CD4-positive, alpha-beta T cell treated with Interleukin-12 subunit alpha and Interleukin-12 subunit beta, for 1 hour (primary cell): ENCODE measurements at regions not wholly inside any gene's neighbourhood (a gene's known extent, or its start where the extent isn't known, plus 50 kb on each side); places are given as distances from the start of the nearest gene placed in this dataset.
"Not testable (repeated sequence)": the region's sequence is repeated elsewhere in the genome, so short reads cannot be mapped to it uniquely, and the experiment has no call there.

Experiments used
- DNase-seq: peaks from one replicate; pipeline ENCODE4 v3.0.0-alpha.2; 2020

DNA sequence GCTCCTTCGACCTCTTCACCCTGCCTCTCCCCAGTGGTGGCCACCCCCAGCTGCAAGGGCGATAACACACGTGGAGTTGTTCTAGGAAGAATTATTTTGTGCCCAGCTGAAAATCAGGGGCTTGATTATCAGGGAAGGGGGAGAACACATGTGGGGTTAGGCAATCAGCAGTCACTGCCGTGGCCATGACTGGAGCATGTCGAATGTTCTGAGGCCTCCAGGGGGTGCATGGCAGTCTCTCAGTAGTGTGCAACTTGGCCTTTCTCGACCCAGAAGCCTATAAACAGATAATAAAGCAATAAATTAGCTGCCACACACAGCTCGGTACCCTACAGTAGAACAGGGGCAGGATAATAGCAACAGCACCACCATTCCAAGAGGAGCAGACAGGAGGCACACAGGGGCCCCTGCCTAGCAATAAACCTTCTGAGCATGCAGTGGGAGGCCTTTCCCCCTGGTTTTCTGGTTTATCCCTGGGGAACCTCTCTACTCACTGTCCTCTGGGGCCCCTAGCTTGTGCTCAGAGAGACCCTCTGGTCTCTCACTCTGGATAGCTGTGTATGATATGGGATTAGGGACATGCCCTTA, 308.2 kb upstream of the PLGLB2 start:
- not testable (repeated sequence) for DNase-seq

DNA sequence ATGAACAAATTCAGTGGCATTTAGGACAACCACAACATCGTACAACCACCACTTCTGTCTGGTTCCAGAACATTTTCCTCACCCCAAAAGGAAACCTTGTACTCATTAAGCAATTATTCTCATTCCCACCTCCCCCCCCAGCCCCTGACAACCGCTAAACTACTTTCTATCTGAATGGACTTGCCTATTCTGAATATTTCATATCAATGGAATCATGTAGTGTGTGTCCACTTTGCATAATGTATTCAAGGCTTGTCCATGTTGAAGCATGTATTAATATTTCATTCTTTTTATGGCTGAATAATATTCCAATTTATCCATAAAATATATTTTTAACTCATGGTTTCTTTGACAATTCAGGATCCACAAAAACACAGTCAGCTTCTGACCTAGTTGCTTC, 307.2 kb upstream of the PLGLB2 start:
- not testable (repeated sequence) for DNase-seq

DNA sequence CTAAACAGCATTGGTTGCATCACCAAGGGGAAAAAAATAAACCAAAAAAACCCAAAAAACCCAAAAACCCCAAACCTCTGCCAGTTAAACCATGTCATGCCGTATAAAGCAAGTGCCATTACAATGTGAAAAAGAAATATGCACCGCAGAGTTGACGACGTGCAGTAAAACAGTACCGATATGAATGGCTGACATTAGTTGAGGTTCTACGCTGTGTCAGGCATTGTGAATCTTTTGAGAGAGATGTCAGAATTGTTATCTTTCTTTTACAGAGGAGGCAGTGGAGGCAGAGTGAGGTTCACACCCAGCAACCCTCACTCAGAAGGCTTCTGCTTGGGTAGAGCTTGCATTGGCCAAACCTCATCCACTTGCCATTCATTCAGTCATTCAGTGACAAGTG, 306.5 kb upstream of the PLGLB2 start:
- not testable (repeated sequence) for DNase-seq

DNA sequence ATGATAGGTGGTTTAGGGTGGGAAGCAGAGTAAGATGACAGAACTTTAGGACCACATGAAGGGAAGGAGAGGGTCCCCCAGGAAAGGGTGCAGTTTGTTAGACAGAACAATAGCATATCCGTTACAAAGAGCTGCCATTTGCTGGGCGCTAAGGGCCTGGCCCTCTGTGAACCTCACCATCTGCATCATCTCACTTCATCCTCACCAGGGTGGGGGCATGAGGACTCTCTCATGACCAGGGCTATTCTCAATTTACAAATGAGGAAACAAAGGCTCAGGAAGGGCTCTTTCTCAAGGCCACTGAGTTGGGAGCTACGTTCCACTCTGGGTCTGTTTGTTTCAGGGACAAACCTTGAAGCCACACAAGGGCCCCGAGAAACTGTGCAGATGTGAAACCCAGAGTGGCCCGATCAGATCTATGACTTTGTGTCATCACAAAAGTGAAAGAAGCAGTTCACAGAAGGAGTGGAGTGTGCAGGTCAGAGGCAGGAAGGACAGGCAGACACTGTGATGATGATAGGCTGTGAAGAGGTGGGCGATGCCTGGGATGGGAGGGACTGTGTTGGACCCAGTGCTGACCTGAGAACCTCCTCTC, 304.8 kb upstream of the PLGLB2 start:
- DNase-seq = peak; percentile 24

DNA sequence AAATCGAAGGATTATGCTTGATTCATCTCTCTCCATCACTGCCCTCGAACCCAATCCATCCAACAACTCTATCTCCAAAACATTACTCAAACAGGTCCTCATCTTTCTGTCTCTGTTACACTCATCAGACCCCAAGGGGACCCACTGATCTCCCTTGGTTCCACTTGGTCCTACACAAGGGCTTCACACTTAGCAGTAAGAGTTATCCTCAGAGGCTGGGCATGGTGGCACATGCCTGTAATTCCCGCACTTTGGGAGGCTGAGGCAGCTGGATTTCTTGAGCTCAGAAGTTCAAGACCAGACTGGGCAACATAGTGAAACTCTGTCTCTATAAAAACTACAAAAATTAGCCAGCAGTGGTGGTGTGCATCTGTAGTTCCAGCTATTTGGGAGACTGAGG, 302.9 kb upstream of the PLGLB2 start:
- DNase-seq = not testable (repeated sequence)

DNA sequence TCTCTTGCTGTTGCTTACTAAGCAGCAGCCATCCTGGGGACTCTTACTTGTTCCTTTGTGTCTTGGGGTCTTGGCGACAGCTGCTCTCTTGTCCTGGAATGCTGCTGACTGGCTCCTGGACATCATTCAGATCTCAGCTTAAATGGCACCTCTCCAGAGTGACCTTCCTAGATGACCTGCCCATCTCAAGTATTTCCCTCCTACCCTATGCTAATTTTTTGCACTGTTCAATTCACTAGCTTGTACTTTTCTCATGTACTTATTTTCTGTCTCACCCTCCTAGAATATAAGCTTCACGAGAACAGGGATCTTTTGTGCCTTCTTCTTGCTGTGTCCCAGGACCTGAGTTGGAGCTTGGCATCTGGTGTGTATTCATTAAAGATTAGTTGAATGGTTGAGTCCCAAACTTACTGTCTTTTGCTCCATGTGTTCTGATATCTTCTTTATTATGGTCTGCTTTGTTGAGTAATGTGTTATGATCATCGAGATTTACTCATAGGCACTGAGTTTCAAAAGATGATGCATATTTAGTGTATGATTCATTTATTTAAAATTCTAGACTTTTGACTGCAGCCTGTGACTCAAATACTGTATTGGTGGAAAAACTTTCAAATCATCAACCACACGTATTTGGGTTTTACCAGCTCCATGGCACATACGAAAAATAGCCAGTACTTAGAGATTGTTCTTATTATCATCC, 302.1 kb upstream of the PLGLB2 start:
- DNase-seq = not testable (repeated sequence)

DNA sequence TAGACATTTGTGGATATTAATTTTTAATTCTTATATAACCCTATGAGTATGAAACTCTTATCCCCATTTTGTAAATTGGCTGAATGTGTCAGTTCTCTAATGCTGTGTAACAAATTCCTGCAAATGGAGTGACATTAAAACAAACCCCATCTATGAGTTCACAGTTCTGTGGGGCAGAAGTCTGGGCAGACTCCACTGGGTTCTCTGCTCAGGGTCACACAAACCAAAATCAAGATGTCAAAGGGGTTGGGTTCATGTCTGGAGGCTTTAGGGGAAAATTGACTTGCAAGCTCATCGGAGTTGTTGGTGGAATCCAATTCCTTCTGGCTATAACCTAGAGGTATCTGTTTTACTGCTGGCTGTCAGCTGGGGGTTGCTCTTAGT, 301.6 kb upstream of the PLGLB2 start:
- DNase-seq = not testable (repeated sequence)

DNA sequence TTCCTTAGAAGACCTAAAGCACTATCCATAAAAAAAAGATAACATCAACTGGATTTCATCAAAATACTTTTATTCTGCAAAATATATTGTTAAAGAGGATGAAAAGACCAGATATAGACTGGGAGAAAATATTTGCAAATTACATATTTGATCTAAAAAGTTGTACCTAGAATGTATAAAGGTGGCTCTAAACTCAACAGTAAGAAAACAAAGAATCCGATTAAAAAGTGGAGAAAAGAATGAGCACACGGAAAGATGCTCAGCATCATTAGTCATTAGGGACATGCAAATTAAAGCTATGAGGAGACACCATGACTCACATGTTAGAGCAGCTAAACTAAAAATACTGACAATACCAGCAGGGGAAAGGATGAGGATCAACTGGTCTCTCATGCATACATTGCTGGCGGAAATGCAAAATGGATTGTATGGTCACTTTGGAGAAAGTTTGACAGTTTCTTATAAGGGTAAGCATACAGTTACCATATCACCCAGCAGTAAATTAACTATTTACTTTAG, 298.4 kb upstream of the PLGLB2 start:
- not testable (repeated sequence) for DNase-seq

DNA sequence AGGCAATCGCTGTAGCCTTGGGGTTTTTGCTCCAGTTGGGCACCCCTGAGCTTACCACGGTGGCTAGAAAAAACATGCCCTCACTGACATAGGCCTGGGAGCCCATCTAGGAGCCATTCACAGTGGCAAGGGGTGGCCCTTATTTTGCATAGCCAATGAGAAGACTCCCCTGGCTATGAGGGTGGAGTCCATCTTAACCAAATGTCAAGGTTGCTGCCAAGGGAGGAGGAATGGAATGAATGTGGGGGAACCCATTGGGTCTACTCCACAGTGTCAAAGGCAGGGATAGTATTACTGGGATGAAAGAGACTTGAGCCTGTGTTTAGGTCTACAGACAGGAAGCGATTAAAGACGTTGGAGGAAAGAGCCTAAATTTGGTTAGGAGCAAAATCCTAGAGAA, 295.7 kb upstream of the PLGLB2 start:
- not testable (repeated sequence) for DNase-seq

DNA sequence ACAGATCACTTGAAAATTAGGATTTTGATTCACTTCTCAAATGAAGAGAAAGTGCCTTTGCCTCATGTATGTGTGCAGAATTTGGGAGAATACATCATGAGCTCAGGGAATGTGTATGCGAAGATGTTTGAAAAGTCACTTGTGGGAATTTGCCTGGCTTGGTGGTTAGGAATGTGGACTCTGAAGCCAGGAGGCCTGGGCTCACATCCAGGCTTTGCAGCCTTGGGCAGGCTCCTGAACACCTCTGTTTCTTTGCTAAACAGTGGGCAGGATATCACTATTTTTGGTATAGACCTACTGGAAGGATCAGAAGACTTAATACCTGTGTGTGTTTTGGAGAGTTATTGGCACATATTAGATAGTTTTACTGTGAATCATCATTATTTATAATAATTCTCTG, 295.0 kb upstream of the PLGLB2 start:
- DNase-seq = not testable (repeated sequence)

DNA sequence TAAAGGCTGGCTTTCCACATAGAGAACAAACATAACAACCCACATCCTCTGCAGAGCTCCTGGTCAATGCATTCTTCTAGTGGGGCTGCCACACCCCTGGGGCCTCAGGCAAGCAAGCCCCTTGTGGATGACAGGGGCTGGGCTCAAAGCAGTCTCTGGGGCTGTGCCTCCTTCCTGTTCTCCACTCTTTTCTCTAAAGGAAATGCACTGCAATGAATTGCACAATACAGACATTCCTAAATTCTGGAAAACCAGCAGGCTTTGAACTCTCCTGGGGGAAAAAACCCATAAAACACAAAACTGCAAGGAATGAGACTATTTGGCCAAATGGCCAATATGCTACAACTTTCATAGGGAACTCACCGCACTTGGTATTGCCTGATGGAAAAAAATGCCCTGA, 293.9 kb upstream of the PLGLB2 start:
- DNase-seq = not testable (repeated sequence)

DNA sequence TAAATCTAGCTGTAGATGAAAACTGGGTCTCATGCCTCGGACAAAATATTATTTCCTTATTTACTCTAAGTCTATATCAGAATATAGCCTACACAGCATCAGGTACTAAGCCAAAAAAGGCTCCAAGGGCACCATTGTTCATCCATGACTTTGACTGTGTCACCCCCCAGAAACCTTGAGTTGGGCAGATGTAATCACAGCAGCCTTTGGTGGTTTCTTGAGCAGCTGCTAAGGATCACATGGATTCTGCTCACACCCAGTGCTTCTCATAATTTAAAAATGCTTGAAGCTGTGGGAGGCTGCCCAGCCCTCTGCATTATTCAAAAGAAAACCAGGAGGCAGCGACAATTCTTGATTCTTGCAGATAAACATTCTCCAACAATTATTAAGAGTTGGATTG, 293.5 kb upstream of the PLGLB2 start:
- not testable (repeated sequence) for DNase-seq

DNA sequence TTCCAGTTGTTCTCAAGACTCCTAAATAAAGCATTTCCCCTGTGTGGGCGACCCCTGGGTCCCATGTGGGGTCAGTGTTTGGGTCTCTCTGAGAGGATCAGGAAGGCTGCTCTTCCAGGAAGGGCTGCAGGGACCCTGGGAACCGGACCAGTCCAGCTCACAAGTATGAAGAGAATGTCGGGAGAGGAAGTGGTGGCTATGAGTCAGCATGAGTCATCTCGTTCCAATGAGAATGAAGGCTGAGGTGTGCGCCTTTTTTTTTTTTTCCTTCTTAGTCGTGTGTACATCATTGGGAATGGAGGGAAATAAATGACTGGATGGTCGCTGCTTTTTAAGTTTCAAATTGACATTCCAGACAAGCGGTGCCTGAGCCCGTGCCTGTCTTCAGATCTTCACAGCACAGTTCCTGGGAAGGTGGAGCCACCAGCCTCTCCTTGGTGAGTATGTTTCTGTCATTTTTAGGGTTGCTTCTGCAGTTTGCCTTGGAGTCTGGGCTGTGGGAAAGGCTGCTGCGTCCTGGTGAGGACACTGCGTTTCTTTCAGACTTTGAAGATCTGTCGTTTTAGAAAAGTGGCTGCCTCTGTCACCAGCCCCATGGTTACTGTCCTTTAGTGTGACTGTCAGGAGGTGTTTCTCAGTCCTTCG, 292.6 kb upstream of the PLGLB2 start:
- not testable (repeated sequence) for DNase-seq

DNA sequence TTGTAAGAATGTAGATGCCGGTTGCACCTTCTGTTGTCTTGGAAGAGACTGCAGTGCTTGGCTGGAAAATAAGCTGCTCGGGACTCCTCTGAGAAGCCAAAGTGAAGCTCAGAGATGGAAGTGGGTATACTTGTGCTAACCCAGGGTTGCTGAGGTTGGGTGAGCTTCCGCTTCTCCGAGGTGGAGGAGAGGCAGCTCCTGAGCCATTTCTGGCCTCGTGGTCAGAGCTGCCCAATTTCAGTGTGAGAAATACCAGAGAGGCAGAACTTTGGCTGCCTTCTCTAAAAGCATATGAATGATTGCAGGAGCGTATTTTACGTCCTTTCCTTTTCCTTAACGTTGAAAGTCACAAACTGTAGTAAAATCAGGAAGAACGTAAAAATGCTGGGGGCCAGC, 292.0 kb upstream of the PLGLB2 start:
- peak; percentile 50 for DNase-seq

DNA sequence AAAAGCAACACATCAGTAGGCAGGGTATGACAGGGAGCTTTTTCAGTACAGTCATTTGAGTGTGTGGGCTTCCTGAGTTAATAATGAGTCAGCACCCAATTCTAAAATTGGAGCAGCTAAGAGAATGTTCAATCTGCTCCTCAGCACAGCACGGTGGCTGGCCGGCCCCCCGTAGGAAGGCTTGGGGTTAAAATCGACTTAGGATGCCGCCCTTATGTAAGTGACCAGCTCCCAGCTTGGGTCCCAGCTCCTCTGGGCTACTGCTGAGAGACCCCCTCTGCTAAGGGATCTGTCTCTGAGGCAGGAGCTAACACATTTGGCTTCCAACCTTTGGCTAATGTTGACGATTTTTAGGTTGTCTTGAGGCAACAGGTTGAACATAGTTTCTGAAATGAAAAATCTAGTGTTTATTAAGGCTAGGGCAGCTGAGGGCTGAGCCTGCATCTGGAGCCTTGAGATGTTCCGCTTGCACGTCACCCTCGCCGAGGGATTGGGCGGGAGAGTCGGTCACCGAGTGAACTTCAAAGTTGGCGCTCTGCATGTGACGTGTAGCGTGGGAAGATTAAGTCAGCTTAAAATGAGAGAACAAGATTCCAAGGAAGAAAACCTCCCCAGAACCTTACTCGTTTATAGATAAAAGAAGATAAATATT, 291.3 kb upstream of the PLGLB2 start:
- DNase-seq = peak; percentile 35

DNA sequence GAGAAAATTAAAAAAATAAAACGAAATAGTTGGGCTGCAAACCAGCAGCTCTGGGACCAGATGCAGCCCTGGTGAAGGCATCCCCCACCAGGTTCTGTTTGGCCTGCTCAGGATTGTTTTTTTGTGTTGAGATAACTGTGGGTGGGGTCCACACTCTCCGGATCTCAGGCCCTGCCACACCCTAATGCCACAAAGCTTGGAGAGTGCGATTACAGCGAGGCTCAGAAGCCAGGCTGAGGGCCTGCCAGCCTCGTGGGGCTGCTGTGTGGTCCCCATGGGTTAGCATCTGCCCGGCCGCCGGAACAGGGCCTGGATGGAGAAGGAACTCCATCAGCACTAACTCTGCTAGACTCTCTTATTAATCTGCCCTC, 290.8 kb upstream of the PLGLB2 start:
- peak; percentile 29 for DNase-seq

DNA sequence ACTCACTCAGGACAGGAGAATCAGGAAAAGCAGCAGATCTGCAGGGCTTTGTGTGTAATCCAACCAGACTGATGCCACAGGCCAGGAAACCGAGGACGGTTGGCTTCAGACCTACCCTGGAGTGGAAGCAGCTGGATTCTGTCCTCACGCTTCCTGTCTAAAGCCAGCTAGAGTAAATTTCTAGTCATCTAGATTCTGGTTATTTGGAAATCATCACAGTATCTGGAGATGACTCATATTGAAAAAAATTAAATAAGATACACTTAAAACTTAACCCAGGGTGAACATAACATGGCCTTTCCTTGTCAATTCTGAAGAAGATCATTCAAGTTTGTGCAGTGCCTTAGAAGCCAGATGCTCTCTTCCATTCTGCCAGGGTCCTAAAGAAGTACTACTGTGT, 288.9 kb upstream of the PLGLB2 start:
- not testable (repeated sequence) for DNase-seq

DNA sequence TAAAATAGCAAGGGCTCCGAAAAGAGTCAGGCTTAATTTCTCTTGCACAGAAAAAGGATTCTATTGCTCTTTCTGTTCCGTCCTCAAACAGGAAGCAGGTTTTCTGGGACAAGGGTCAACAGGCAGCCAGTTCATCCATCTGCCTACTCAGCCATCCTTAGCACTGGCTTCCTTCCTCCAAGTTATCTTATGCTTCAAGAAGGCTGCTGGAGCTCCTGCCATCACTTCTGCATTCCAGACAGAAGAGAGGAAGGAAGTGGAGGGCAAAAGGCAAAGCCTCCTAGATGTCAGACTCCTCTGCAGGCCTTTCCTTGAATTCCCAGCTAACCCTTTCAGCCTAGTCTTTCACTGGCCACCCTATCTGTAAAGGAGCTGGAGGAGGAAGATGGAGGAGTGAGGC, 287.8 kb upstream of the PLGLB2 start:
- DNase-seq = not testable (repeated sequence)

DNA sequence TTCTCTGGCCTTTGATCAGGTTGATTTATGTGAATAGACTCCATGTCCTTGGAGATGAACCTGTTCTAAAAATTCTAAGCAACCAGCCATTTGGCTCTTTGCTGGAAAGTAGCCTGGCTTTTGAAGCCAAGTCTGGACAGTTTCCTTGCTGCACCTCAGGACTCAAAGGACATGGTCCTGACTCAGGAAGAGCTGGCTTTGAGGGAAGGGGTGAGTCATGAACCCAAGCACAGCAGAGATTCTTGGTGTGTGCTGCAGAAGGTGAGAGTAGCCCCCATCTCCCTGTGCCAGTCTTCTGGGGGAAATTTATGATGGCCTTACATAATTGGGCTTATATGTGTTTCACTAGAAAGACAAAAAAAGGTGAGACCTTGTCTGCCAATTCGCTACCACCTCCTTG, 287.2 kb upstream of the PLGLB2 start:
- DNase-seq = not testable (repeated sequence)

DNA sequence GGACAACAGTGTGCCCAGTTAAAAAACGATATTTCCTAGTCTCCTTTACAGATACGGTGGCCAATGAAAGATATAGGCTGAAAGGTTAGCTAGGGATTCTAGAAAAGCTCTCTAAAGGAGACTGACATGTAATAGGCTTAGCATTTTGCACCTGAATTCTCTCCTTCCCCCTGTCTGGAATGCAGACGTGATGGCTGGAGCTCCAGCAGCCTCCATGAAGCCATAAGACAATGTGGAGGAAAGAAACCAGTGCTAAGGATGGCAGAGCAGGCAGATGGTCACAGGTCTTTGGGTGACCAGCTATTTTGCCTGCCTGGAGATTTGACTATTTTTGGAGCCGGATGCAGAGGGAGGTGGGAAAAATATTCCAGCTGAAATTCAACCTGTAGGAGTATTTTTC, 286.2 kb upstream of the PLGLB2 start:
- DNase-seq = not testable (repeated sequence)

DNA sequence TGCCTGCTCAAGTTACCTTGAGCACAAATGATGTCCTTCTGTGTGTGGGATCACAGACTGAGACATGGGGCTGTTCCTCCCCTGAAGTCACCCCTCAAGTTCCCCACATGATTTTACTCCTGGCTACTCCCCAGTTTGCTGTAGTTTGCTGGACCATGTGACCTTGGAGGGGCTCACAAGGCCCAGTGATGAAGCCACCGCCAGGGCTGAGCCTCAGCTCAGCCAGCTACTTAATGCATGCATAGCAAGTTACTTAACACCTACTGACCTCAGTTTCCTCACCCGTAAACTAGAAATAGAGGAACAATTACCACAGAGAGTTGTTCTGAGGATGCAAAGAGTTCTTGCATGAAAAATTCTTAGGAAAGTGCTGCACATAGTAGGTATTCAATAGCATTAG, 283.7 kb upstream of the PLGLB2 start:
- peak; percentile 51 for DNase-seq

DNA sequence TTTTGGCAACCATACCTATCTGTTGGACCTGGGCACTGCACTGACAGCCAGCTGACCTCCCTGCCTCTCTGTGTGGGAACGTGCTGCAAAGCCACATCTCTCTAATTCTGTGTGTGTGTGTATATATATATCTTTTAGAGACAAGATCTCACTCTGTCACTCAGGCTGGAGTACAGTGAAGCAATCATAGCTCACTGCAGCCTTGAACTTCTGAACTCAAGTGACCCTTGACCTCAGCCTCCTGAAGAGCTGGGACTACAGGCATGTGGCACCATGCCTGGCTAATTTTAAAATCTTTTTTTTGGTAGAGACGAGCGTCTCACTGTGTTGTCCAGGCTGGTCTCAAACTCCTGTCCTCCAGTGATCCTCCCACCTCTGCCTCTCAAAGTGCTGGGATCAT, 282.2 kb upstream of the PLGLB2 start:
- not testable (repeated sequence) for DNase-seq

DNA sequence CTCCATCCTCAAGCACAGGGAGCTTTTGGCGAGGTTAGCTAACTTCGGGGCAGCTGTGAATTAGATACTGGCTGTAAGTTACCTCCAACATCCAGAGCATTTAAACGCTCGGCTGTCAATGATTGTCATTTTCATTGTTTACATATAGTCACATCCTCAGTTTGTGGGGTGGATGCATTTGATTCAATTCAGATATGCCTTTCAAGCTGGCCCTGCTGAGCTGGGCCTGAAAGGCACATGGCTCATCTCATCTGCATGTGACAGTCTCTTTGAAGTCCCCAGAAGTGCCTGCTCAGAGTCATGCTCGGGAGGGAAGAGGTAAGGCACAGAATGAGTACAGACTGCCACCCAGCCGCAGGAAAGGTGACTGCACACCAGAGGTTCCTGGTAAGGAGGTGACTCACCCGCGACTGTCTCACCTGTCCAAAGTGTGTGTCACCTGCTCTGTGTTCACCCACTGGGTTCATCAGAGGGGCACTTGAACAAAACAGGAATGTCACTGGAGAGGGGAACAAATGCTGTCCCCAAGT, 281.2 kb upstream of the PLGLB2 start:
- peak; percentile 81 for DNase-seq
